Parathyroid adenoma (tissue), 2 donors: ENCODE measurements at regions not wholly inside any gene's neighbourhood (a gene's known extent, or its start where the extent isn't known, plus 50 kb on each side); places are given as distances from the start of the nearest gene placed in this dataset.

Experiments used
- H2AFZ ChIP-seq: fragments of 300-600 bp; sonication (generic); one replicate; pipeline ENCODE4 v1.7.0; 2017; ENCODE audit warnings: antibody characterized with exemption, mild to moderate bottlenecking
- H3K27ac ChIP-seq: fragments of 300-600 bp; sonication (generic); one replicate; pipeline ENCODE4 v1.7.0; 2017
- H3K27me3 ChIP-seq: fragments of 300-600 bp; sonication (generic); one replicate; pipeline ENCODE4 v1.7.0; 2017; ENCODE audit warnings: low read length; ENCODE audit not compliant: control insufficient read depth, insufficient read depth
- H3K36me3 ChIP-seq: fragments of 300-600 bp; sonication (generic); one replicate; pipeline ENCODE4 v1.7.0; 2017; ENCODE audit warnings: low read length; ENCODE audit not compliant: control insufficient read depth, insufficient read depth
- H3K4me1 ChIP-seq: fragments of 300-600 bp; sonication (generic); one replicate; pipeline ENCODE4 v1.7.0; 2017; ENCODE audit warnings: control low read depth
- H3K4me2 ChIP-seq: fragments of 300-600 bp; sonication (generic); one replicate; pipeline ENCODE4 v1.7.0; 2017; ENCODE audit warnings: low read length
- H3K4me3 ChIP-seq: fragments of 300-600 bp; sonication (generic); one replicate; pipeline ENCODE4 v1.7.0; 2017; ENCODE audit warnings: low read depth, low read length
- H3K79me2 ChIP-seq: fragments of 300-600 bp; sonication (generic); one replicate; pipeline ENCODE4 v1.7.0; 2017; ENCODE audit warnings: control low read depth
- H3K9ac ChIP-seq: fragments of 300-600 bp; sonication (generic); one replicate; pipeline ENCODE4 v1.7.0; 2017; ENCODE audit warnings: mild to moderate bottlenecking
- H3K9me3 ChIP-seq: fragments of 300-600 bp; sonication (generic); one replicate; pipeline ENCODE4 v1.7.0; 2017; ENCODE audit warnings: low read length; ENCODE audit not compliant: control insufficient read depth
- CTCF ChIP-seq: fragments of 300-600 bp; sonication (generic); IDR thresholded peaks from one replicate; pipeline ENCODE4 v1.7.0; 2017; ENCODE audit warnings: antibody characterized with exemption, mild to moderate bottlenecking
- donor health status: primary hyperparathyroidism.

GRCh38 chr7:18177815-18178660, 150.4 kb upstream of the PRPS1L1 start:
- no peak overlapping the region for H3K27ac ChIP-seq
- no peak overlapping the region for H3K4me2 ChIP-seq
- TF ChIP-seq CTCF: no peak
- no peaks in the 10 kb centered on the region for H3K9me3 ChIP-seq
- no peaks in the 10 kb centered on the region for H3K79me2 ChIP-seq
- no peaks in the 10 kb centered on the region for H3K27me3 ChIP-seq
- H3K4me3 ChIP-seq: no peak overlapping the region
- H2AFZ ChIP-seq: no peak overlapping the region
- no peaks in the 10 kb centered on the region for H3K4me1 ChIP-seq
- no peaks in the 10 kb centered on the region for H3K36me3 ChIP-seq
- H3K9ac ChIP-seq: no peak overlapping the region

- TF ChIP-seq CTCF: no peak
- Histone ChIP-seq H3K36me3 (no peaks in the 10 kb centered on the region), H3K27me3 (no peaks in the 10 kb centered on the region), H3K4me3 (no peak overlapping the region), H3K4me2 (no peak overlapping the region), H3K9me3 (no peaks in the 10 kb centered on the region), H3K9ac (no peak overlapping the region), H3K4me1 (no peaks in the 10 kb centered on the region), H3K79me2 (no peaks in the 10 kb centered on the region), H3K27ac (no peak overlapping the region), H2AFZ (no peak overlapping the region)
Observed at GRCh38 chr7:18179093-18179492, 151.4 kb upstream of the PRPS1L1 start.

- no peak overlapping the region for H3K27ac ChIP-seq
- H3K27me3 ChIP-seq: no peaks in the 10 kb centered on the region
- H3K79me2 ChIP-seq: no peaks in the 10 kb centered on the region
- H3K36me3 ChIP-seq: no peaks in the 10 kb centered on the region
- no peak overlapping the region for H2AFZ ChIP-seq
- H3K9me3 ChIP-seq: no peaks in the 10 kb centered on the region
- H3K4me1 ChIP-seq: no peaks in the 10 kb centered on the region
- TF ChIP-seq CTCF: no peak
- H3K4me3 ChIP-seq: no peak overlapping the region
- no peak overlapping the region for H3K4me2 ChIP-seq
- H3K9ac ChIP-seq: no peak overlapping the region
Observed at GRCh38 chr7:18180685-18181084, 153.0 kb upstream of the PRPS1L1 start.

GRCh38 chr7:18189500-18190126, 162.0 kb upstream of the PRPS1L1 start:
- H3K4me2 ChIP-seq: no peak overlapping the region
- TF ChIP-seq CTCF: no peak
- H3K9ac ChIP-seq: no peak overlapping the region
- no peaks in the 10 kb centered on the region for H3K9me3 ChIP-seq
- H3K79me2 ChIP-seq: no peaks in the 10 kb centered on the region
- no peaks in the 10 kb centered on the region for H3K4me1 ChIP-seq
- H3K27me3 ChIP-seq: no peaks in the 10 kb centered on the region
- no peaks in the 10 kb centered on the region for H3K36me3 ChIP-seq
- no peak overlapping the region for H2AFZ ChIP-seq
- no peak overlapping the region for H3K4me3 ChIP-seq
- no peak overlapping the region for H3K27ac ChIP-seq
